ENCODE measurements at regions not wholly inside any gene's neighbourhood (a gene's known extent, or its start where the extent isn't known, plus 50 kb on each side); places are given as distances from the start of the nearest gene placed in this dataset.
"Not testable (repeated sequence)": the region's sequence is repeated elsewhere in the genome, so short reads cannot be mapped to it uniquely, and the experiment has no call there.

GRCh38 chrY:20662204-20662603 lies 86.6 kb downstream of the EIF1AY start:
- H3K4me3 Mint-ChIP-seq: no peak overlapping the region
- no peak overlapping the region for H3K9ac ChIP-seq (ENCODE audit: low read length)
- no peaks in the 10 kb centered on the region for H4K20me1 ChIP-seq (ENCODE audit: control insufficient read depth, insufficient read depth, low read length, poor library complexity, severe bottlenecking)
- ATAC-seq (ENCODE audit: low read depth) (no peak), DNase-seq (no peak)
- no peak overlapping the region for H3K4me2 ChIP-seq (replicated peaks; ENCODE audit: low read depth, low read length, poor library complexity, severe bottlenecking)
- intact Hi-C loops (cut with micrococcal nuclease): no loop called here
- no peak overlapping the region for H3K27ac ChIP-seq (ENCODE audit: low read length in 2 of 2)
- H3K27ac Mint-ChIP-seq: no peak overlapping the region
- H3K4me1 ChIP-seq (ENCODE audit: control insufficient read depth in 2 of 2, insufficient read depth in 2 of 2, low read length in 2 of 2): peaks cover 0 to 13% of the 10 kb centered on the region in 2 donors
- no peaks in the 10 kb centered on the region for H3K79me2 ChIP-seq (ENCODE audit: control insufficient read depth, insufficient read depth, low read length)
- no peaks in the 10 kb centered on the region for H3K36me3 ChIP-seq (replicated peaks in 1 of 2; ENCODE audit: control extremely low read depth in 1 of 2, control insufficient read depth in 1 of 2, extremely low read depth in 1 of 2, insufficient read depth in 2 of 2, low read length in 1 of 2)
- no peaks in the 10 kb centered on the region for H3K27me3 ChIP-seq (replicated peaks in 1 of 4; ENCODE audit: control extremely low read depth in 1 of 4, control insufficient read depth in 3 of 4, insufficient read depth in 4 of 4, low read length in 3 of 4)
- 100% methylated on average over 1 of the region's 1 CpG for WGBS (ENCODE audit: insufficient coverage)
- ChIA-PET POLR2A (no interaction called here), CTCF (no interaction called here)
- peaks cover 11% of the 10 kb centered on the region for H3K4me1 Mint-ChIP-seq
- H3K4me3 ChIP-seq (ENCODE audit: control extremely low read depth in 1 of 5, extremely low read depth in 1 of 5, insufficient read depth in 1 of 5, low read depth in 2 of 5, low read length in 4 of 5): no peak overlapping the region
- TF ChIP-seq EZH2 (IDR thresholded peaks at IDR 0.05; ENCODE audit: borderline replicate concordance, insufficient read depth, low read depth, low read length, poor library complexity, severe bottlenecking): no peak
- no peak for TF ChIP-seq CTCF (IDR thresholded peaks at IDR 0.05)
- H2AFZ ChIP-seq (ENCODE audit: insufficient read depth, low read depth, low read length, poor library complexity, severe bottlenecking): no peak overlapping the region
- no peaks in the 10 kb centered on the region for H3K27me3 Mint-ChIP-seq
- no peaks in the 10 kb centered on the region for H3K9me3 ChIP-seq (ENCODE audit: control extremely low read depth in 1 of 3, control insufficient read depth in 2 of 3, insufficient read depth in 1 of 3, low read length in 2 of 3)
- no peaks in the 10 kb centered on the region for H3K9me3 Mint-ChIP-seq (ENCODE audit: insufficient read depth)

- no peak for TF ChIP-seq EZH2 (IDR thresholded peaks at IDR 0.05; ENCODE audit: borderline replicate concordance, insufficient read depth, low read depth, low read length, poor library complexity, severe bottlenecking)
- no peak for TF ChIP-seq CTCF (IDR thresholded peaks at IDR 0.05)
- POLR2A ChIA-PET: no interaction called here
- Histone ChIP-seq H3K27ac (ENCODE audit: low read length in 2 of 2) (no peak overlapping the region), H3K9ac (ENCODE audit: low read length) (no peak overlapping the region), H3K36me3 (replicated peaks in 1 of 2; ENCODE audit: control extremely low read depth in 1 of 2, control insufficient read depth in 1 of 2, extremely low read depth in 1 of 2, insufficient read depth in 2 of 2, low read length in 1 of 2) (no peaks in the 10 kb centered on the region), H4K20me1 (ENCODE audit: control insufficient read depth, insufficient read depth, low read length, poor library complexity, severe bottlenecking) (no peaks in the 10 kb centered on the region), H3K9me3 (ENCODE audit: control extremely low read depth in 1 of 3, control insufficient read depth in 2 of 3, insufficient read depth in 1 of 3, low read length in 2 of 3) (no peaks in the 10 kb centered on the region), H3K79me2 (ENCODE audit: control insufficient read depth, insufficient read depth, low read length) (no peaks in the 10 kb centered on the region), H3K27me3 (replicated peaks in 1 of 4; ENCODE audit: control extremely low read depth in 1 of 4, control insufficient read depth in 3 of 4, insufficient read depth in 4 of 4, low read length in 3 of 4) (no peaks in the 10 kb centered on the region), H2AFZ (ENCODE audit: insufficient read depth, low read depth, low read length, poor library complexity, severe bottlenecking) (no peak overlapping the region), H3K4me3 (ENCODE audit: control extremely low read depth in 1 of 5, extremely low read depth in 1 of 5, insufficient read depth in 1 of 5, low read depth in 2 of 5, low read length in 4 of 5) (no peak overlapping the region), H3K4me2 (replicated peaks; ENCODE audit: low read depth, low read length, poor library complexity, severe bottlenecking) (no peak overlapping the region), H3K4me1 (ENCODE audit: control insufficient read depth in 2 of 2, insufficient read depth in 2 of 2, low read length in 2 of 2) (peaks cover 0 to 8% of the 10 kb centered on the region in 2 donors)
- ATAC-seq (ENCODE audit: low read depth): no peak
- Mint-ChIP-seq H3K9me3 (ENCODE audit: insufficient read depth) (peaks cover 3% of the 10 kb centered on the region), H3K4me1 (peaks cover 6% of the 10 kb centered on the region), H3K4me3 (no peak overlapping the region), H3K27ac (no peak overlapping the region), H3K27me3 (no peaks in the 10 kb centered on the region)
- intact Hi-C loops (cut with micrococcal nuclease): no loop called here
- DNase-seq: no peak
- CTCF ChIA-PET: no interaction called here
Observed at GRCh38 chrY:20664196-20664595, 88.6 kb downstream of the EIF1AY start.

GRCh38 chrY:20665357-20665756 lies 89.8 kb downstream of the EIF1AY start:
- intact Hi-C loops (cut with micrococcal nuclease): loop anchor here (5.0 kb wide), 1 partner anchor 37 kb away; no protein-coding TSS in a partner anchor
- H3K4me3 ChIP-seq (ENCODE audit: control extremely low read depth in 1 of 5, extremely low read depth in 1 of 5, insufficient read depth in 1 of 5, low read depth in 2 of 5, low read length in 4 of 5); H3K9me3 ChIP-seq (ENCODE audit: control extremely low read depth in 1 of 3, control insufficient read depth in 2 of 3, insufficient read depth in 1 of 3, low read length in 2 of 3); ATAC-seq (ENCODE audit: low read depth); H3K4me1 ChIP-seq (ENCODE audit: control insufficient read depth in 2 of 2, insufficient read depth in 2 of 2, low read length in 2 of 2); H3K4me1 Mint-ChIP-seq; H3K9ac ChIP-seq (ENCODE audit: low read length); H3K27me3 Mint-ChIP-seq; H3K27me3 ChIP-seq (replicated peaks in 1 of 4; ENCODE audit: control extremely low read depth in 1 of 4, control insufficient read depth in 3 of 4, insufficient read depth in 4 of 4, low read length in 3 of 4); H3K27ac ChIP-seq (ENCODE audit: low read length in 2 of 2); H3K4me2 ChIP-seq (replicated peaks; ENCODE audit: low read depth, low read length, poor library complexity, severe bottlenecking); H2AFZ ChIP-seq (ENCODE audit: insufficient read depth, low read depth, low read length, poor library complexity, severe bottlenecking); H3K4me3 Mint-ChIP-seq; POLR2A ChIA-PET; CTCF ChIA-PET; DNase-seq; H3K9me3 Mint-ChIP-seq (ENCODE audit: insufficient read depth); H3K36me3 ChIP-seq (replicated peaks in 1 of 2; ENCODE audit: control extremely low read depth in 1 of 2, control insufficient read depth in 1 of 2, extremely low read depth in 1 of 2, insufficient read depth in 2 of 2, low read length in 1 of 2); H3K79me2 ChIP-seq (ENCODE audit: control insufficient read depth, insufficient read depth, low read length); H4K20me1 ChIP-seq (ENCODE audit: control insufficient read depth, insufficient read depth, low read length, poor library complexity, severe bottlenecking); H3K27ac Mint-ChIP-seq: not testable (repeated sequence)
- no CpG with 5 or more reads among the region's 1 CpG for WGBS (ENCODE audit: insufficient coverage)

All from B cell (primary cell).